ENCODE measurements at regions not wholly inside any gene's neighbourhood (a gene's known extent, or its start where the extent isn't known, plus 50 kb on each side); places are given as distances from the start of the nearest gene placed in this dataset.

DNA sequence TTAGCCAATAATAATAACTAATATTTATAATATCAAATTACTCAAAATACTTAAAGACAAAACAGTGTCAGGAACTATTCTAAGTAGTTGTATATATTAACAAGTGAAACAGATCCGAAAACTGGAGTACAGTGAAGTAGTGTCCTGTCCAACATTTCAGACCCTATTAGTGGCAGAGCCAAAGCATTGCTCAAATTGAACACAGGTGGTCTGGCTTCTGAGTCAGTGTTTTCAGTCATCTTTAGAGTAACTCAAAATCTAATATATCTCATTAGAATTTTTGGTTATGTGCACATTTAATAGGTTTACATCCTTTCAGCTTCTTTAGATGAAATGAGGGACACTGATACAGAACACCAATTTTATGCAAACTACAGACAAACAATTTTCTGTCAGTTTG is 652.5 kb downstream of the CDH11 start:
- TF ChIP-seq CTCF (conservative IDR thresholded peaks at IDR 0.05) = no peak
- TF ChIP-seq ZFX (IDR thresholded peaks at IDR 0.05) = no peak

Data from C4-2B (cell line).